OCI-LY7 (cell line): ENCODE measurements at regions not wholly inside any gene's neighbourhood (a gene's known extent, or its start where the extent isn't known, plus 50 kb on each side); places are given as distances from the start of the nearest gene placed in this dataset.

ENCODE experiments used
- EZH2phosphoT487 ChIP-seq: fragments of 200-600 bp; sonication (generic); IDR thresholded peaks from 2 replicates; pipeline ENCODE4 v1.6.1; 2018; ENCODE audit warnings: low read depth, borderline replicate concordance, mild to moderate bottlenecking, mixed run types, antibody characterized with exemption, low read length, moderate library complexity, mixed read lengths
- TF ChIP-seq, protein P1 (sequence below): fragments of 200-600 bp; sonication (generic); conservative IDR thresholded peaks from 2 replicates; pipeline ENCODE4 v1.5.1; 2014; ENCODE audit warnings: mild to moderate bottlenecking, antibody characterized with exemption, low read length, moderate library complexity, mixed read lengths

DNA sequence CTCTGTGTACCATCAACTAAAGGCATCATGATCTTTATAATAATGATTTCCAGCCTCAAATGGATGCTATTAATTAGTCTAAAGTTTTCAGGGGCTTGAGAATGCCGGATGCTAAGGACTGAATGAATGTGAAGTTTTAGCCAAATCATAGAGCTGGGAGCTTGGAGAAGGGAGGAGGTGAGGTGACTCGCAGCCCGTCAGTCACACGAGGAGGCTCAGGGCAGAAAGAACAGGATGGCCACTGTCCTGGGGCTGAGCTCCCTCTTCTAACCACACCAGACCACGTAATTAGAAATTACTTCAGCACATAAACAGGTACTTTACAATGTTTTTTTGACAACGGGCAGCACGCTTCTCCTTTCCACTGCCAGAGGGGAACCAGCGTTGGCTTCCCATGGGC, 222.6 kb downstream of the NPR3 start:
- TF ChIP-seq EZH2phosphoT487, result no peak
- TF ChIP-seq, protein P1, sequence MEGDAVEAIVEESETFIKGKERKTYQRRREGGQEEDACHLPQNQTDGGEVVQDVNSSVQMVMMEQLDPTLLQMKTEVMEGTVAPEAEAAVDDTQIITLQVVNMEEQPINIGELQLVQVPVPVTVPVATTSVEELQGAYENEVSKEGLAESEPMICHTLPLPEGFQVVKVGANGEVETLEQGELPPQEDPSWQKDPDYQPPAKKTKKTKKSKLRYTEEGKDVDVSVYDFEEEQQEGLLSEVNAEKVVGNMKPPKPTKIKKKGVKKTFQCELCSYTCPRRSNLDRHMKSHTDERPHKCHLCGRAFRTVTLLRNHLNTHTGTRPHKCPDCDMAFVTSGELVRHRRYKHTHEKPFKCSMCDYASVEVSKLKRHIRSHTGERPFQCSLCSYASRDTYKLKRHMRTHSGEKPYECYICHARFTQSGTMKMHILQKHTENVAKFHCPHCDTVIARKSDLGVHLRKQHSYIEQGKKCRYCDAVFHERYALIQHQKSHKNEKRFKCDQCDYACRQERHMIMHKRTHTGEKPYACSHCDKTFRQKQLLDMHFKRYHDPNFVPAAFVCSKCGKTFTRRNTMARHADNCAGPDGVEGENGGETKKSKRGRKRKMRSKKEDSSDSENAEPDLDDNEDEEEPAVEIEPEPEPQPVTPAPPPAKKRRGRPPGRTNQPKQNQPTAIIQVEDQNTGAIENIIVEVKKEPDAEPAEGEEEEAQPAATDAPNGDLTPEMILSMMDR, result no peak
